Progenitor cell of endocrine pancreas (in vitro differentiated cells): ENCODE measurements at regions not wholly inside any gene's neighbourhood (a gene's known extent, or its start where the extent isn't known, plus 50 kb on each side); places are given as distances from the start of the nearest gene placed in this dataset.

Experiments used
- DNase-seq: peaks from one replicate; pipeline ENCODE4 v3.0.0; 2021; ENCODE audit warnings: low spot score; ENCODE audit not compliant: unreplicated experiment
- H3K27ac Mint-ChIP-seq: 2 replicates; pipeline ENCODE4 v1.8.0; 2021; ENCODE audit warnings: mild to moderate bottlenecking, moderate library complexity, mixed read lengths
- H3K27me3 Mint-ChIP-seq: 2 replicates; pipeline ENCODE4 v1.8.0; 2021; ENCODE audit warnings: mixed read lengths
- H3K36me3 Mint-ChIP-seq: 2 replicates; pipeline ENCODE4 v1.8.0; 2022; ENCODE audit warnings: mixed read lengths; ENCODE audit not compliant: insufficient read depth
- H3K4me1 Mint-ChIP-seq: 2 replicates; pipeline ENCODE4 v1.8.0; 2021; ENCODE audit warnings: low read depth, mixed read lengths
- H3K4me3 Mint-ChIP-seq: 2 replicates; pipeline ENCODE4 v1.8.0; 2021; ENCODE audit warnings: low read depth, mild to moderate bottlenecking, moderate library complexity, mixed read lengths
- H3K9me3 Mint-ChIP-seq: 2 replicates; pipeline ENCODE4 v1.8.0; 2021; ENCODE audit warnings: low read depth, mixed read lengths
- CTCF ChIP-seq: fragments of 200-600 bp; sonication (generic); IDR thresholded peaks from one replicate; pipeline ENCODE4 v1.5.0; 2021; ENCODE audit warnings: antibody characterized with exemption, mild to moderate bottlenecking; ENCODE audit not compliant: unreplicated experiment

- H3K27ac Mint-ChIP-seq, result no peak overlapping the region
- no peaks in the 10 kb centered on the region for H3K27me3 Mint-ChIP-seq
- no peaks in the 10 kb centered on the region for H3K36me3 Mint-ChIP-seq
- no peak overlapping the region for H3K4me3 Mint-ChIP-seq
- no peaks in the 10 kb centered on the region for H3K4me1 Mint-ChIP-seq
- TF ChIP-seq CTCF, result no peak
- peaks cover 5% of the 10 kb centered on the region for H3K9me3 Mint-ChIP-seq
- DNase-seq, result no peak
Measured at GRCh38 chrX:3449287-3449686, 102.8 kb upstream of the MXRA5 start.

DNA sequence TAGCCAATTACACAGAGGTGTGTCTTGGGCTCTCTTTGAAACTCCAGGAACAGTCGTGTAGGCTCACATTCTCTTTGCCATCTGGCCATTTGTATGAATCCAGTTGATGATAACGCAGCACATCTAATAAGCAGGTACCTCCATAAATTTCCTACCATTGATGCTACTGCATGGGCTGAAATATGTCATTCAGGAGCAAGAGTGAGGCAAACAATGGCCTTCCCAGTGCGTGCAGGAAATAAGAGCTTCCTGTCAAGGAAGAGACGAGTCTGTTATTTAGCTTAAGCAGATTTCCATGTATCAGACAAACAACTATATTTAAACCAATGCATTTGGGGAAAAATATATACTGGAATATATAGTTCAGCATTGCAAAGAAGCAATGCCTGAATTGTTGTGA lies 102.1 kb upstream of the MXRA5 start:
- Mint-ChIP-seq H3K4me1 (no peaks in the 10 kb centered on the region), H3K4me3 (no peak overlapping the region), H3K27ac (no peak overlapping the region), H3K27me3 (no peaks in the 10 kb centered on the region), H3K9me3 (peaks cover 5% of the 10 kb centered on the region), H3K36me3 (no peaks in the 10 kb centered on the region)
- no peak for TF ChIP-seq CTCF
- no peak for DNase-seq

DNA sequence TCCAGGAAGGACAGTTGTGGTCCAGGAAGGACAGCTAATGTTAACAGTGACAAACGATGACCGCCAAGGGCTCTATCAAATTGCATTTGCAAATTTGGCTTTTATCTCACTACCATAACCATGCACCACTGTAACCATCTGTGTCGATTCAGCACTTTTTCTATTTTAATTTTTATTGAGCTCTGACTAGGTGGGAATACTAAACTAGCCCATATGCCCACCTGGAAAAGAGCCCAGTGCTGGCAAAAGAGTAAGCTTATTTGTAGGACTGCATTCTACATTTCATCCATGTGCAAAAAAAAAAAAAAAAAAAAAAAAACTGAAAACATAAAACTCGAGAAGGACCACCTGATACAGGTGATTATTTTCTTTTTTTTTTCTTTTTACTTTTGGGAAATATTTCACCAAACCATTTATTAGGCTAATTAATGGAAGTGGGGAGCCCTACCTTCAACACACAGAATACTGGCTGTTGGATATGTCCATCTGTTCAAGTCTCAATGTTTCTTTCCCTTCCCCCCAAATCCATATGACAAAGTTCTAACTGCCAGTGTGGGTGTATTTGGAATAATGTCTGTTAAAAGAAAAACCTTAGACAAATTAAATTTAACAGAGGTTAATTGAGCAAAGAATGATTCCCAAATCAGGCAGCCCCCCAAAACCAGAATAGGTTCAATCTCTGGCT lies 99.5 kb upstream of the MXRA5 start:
- Mint-ChIP-seq H3K4me1 (no peaks in the 10 kb centered on the region), H3K9me3 (peaks cover 5% of the 10 kb centered on the region), H3K4me3 (no peak overlapping the region), H3K27me3 (no peaks in the 10 kb centered on the region), H3K27ac (no peak overlapping the region), H3K36me3 (no peaks in the 10 kb centered on the region)
- no peak for DNase-seq
- no peak for TF ChIP-seq CTCF

- Mint-ChIP-seq H3K27me3 (no peaks in the 10 kb centered on the region), H3K36me3 (no peaks in the 10 kb centered on the region), H3K4me3 (no peak overlapping the region), H3K4me1 (no peaks in the 10 kb centered on the region), H3K27ac (no peak overlapping the region), H3K9me3 (peaks cover 8% of the 10 kb centered on the region)
- no peak for TF ChIP-seq CTCF
- DNase-seq, result no peak
Measured at GRCh38 chrX:3443184-3443583, 96.7 kb upstream of the MXRA5 start.

DNA sequence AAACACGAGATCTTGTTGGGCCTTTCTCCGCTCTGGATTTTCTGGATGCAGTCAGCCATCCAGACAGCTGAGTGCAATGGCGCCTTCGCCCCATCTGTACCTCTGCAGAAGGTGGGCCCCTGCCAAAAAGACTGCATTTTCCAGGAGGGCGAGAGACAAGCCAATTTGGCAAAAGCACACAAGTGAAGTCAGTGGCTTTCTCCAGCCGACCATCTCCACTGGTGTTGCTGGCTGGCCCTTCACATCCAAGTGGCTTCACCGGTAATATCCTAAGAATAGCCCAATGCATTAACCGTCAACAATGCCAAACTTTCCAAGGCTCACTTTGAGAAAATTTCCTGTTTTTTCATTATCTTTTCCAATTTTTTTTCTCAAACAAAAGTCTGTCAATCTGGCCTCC lies 96.2 kb upstream of the MXRA5 start:
- H3K36me3 Mint-ChIP-seq, result no peaks in the 10 kb centered on the region
- no peaks in the 10 kb centered on the region for H3K4me1 Mint-ChIP-seq
- no peak for DNase-seq
- H3K27me3 Mint-ChIP-seq, result no peaks in the 10 kb centered on the region
- no peak overlapping the region for H3K4me3 Mint-ChIP-seq
- peaks cover 4% of the 10 kb centered on the region for H3K9me3 Mint-ChIP-seq
- no peak overlapping the region for H3K27ac Mint-ChIP-seq
- TF ChIP-seq CTCF, result no peak
